ENCODE measurements at regions not wholly inside any gene's neighbourhood (a gene's known extent, or its start where the extent isn't known, plus 50 kb on each side); places are given as distances from the start of the nearest gene placed in this dataset.

- no peak overlapping the region for H3K4me3 Mint-ChIP-seq
- no peak overlapping the region for H4K5ac ChIP-seq (ENCODE audit: insufficient read length, low read depth, low read length)
- WGBS (ENCODE audit: extremely low coverage, insufficient read length, low lambda C conversion rate), result no CpG with 5 or more reads among the region's 3 CpGs
Measured at GRCh38 chr3:194775266-194775665, 89.6 kb downstream of the FAM43A start.

More at GRCh38 chr3:194775266-194775665, 89.6 kb downstream of the FAM43A start:
- peaks cover 0 to 5% (median 5%) of the 10 kb centered on the region in 3 experiments; a peak in 2 of 7 replicates for H3K36me3 Mint-ChIP-seq (ENCODE audit: insufficient read depth in 1 of 3, low read depth in 3 of 3)
- peaks cover 46% of the 10 kb centered on the region for H3K27me3 Mint-ChIP-seq (ENCODE audit: low read depth)
- Histone ChIP-seq H3K4ac (ENCODE audit: low read depth, low read length) (no peak overlapping the region), H2BK5ac (ENCODE audit: insufficient read length, low read length) (no peak overlapping the region), H3K14ac (ENCODE audit: insufficient read depth, low read length) (no peak overlapping the region), H2BK20ac (ENCODE audit: low read depth, low read length, poor library complexity, severe bottlenecking) (no peak overlapping the region), H2AFZ (ENCODE audit: low read length) (no peak overlapping the region), H4K8ac (replicated peaks; ENCODE audit: insufficient read length, low read depth, low read length) (no peak overlapping the region), H3K27me3 (ENCODE audit: insufficient read depth, low read length) (no peaks in the 10 kb centered on the region; the same call in 1 of the 2 replicates), H4K91ac (ENCODE audit: insufficient read length, low read depth, low read length) (no peak overlapping the region), H3K4me2 (ENCODE audit: insufficient read depth, insufficient read length, low read length) (no peak overlapping the region), H2AK5ac (ENCODE audit: insufficient read length, low read length) (no peak overlapping the region), H3K23me2 (ENCODE audit: insufficient read length, low read depth, low read length, poor library complexity, severe bottlenecking) (no peaks in the 10 kb centered on the region), H3K4me1 (ENCODE audit: insufficient read depth, low read length) (0 out of 2 replicates have a peak, but pooled peaks cover 2% of the 10 kb centered on the region), H3K27ac (ENCODE audit: insufficient read length, low read depth, low read length) (no peak overlapping the region), H3K9me3 (ENCODE audit: control insufficient read depth, low read depth, low read length) (no peaks in the 10 kb centered on the region), H3K23ac (ENCODE audit: insufficient read length, low read depth, low read length) (no peak overlapping the region), H2BK120ac (ENCODE audit: low read depth, low read length, poor library complexity, severe bottlenecking) (no peak overlapping the region), H3K79me2 (ENCODE audit: insufficient read depth, low read length) (no peaks in the 10 kb centered on the region), H3K9ac (ENCODE audit: extremely low read depth, insufficient read length, low read length) (no peak overlapping the region), H3K18ac (ENCODE audit: insufficient read length, low read depth, low read length) (no peak overlapping the region), H3K56ac (ENCODE audit: insufficient read length, low read depth, low read length) (no peak overlapping the region), H3K79me1 (ENCODE audit: insufficient read depth, low read depth, low read length, poor library complexity, severe bottlenecking) (no peaks in the 10 kb centered on the region), H2BK15ac (ENCODE audit: low read depth, low read length) (no peak overlapping the region), H2BK12ac (ENCODE audit: insufficient read length, low read depth, low read length) (no peak overlapping the region), H3T11ph (ENCODE audit: low read length) (no peak overlapping the region), H4K20me1 (ENCODE audit: control insufficient read depth, insufficient read depth, insufficient read length) (no peaks in the 10 kb centered on the region)
- peaks cover 0 to 3% of the 10 kb centered on the region in 2 experiments; a peak in 1 of 5 replicates for H3K9me3 Mint-ChIP-seq
- no peak for DNase-seq
- H3K4me1 Mint-ChIP-seq, result peaks cover 23 to 26% of the 10 kb centered on the region in 2 experiments
- no peak overlapping the region for H3K27ac Mint-ChIP-seq
- no peak for TF ChIP-seq CTCF (conservative IDR thresholded peaks at IDR 0.05)
